Osteocyte (in vitro differentiated cells): ENCODE measurements at regions not wholly inside any gene's neighbourhood (a gene's known extent, or its start where the extent isn't known, plus 50 kb on each side); places are given as distances from the start of the nearest gene placed in this dataset.

Experiments
- DNase-seq: peaks from one replicate; pipeline ENCODE4 v3.0.0; 2021; ENCODE audit warnings: mixed read lengths; ENCODE audit not compliant: unreplicated experiment; ENCODE audit errors: extremely low spot score
- H3K27ac Mint-ChIP-seq: one replicate; pipeline ENCODE4 v1.8.0; 2021; ENCODE audit warnings: mild to moderate bottlenecking, mixed read lengths; ENCODE audit not compliant: unreplicated experiment
- H3K27me3 Mint-ChIP-seq: one replicate; pipeline ENCODE4 v1.8.0; 2021; ENCODE audit warnings: mixed read lengths; ENCODE audit not compliant: unreplicated experiment
- H3K36me3 Mint-ChIP-seq: one replicate; pipeline ENCODE4 v1.8.0; 2021; ENCODE audit warnings: mixed read lengths; ENCODE audit not compliant: unreplicated experiment
- H3K4me1 Mint-ChIP-seq: one replicate; pipeline ENCODE4 v1.8.0; 2021; ENCODE audit warnings: mixed read lengths; ENCODE audit not compliant: unreplicated experiment
- H3K4me3 Mint-ChIP-seq: one replicate; pipeline ENCODE4 v1.8.0; 2021; ENCODE audit warnings: mild to moderate bottlenecking, moderate library complexity, mixed read lengths; ENCODE audit not compliant: unreplicated experiment
- H3K9me3 Mint-ChIP-seq: one replicate; pipeline ENCODE4 v1.8.0; 2021; ENCODE audit warnings: mixed read lengths; ENCODE audit not compliant: unreplicated experiment
- TF ChIP-seq, protein P1 (sequence below): fragments of 200-600 bp; sonication (generic); IDR thresholded peaks from 2 replicates; pipeline ENCODE4 v1.5.0; 2021; ENCODE audit warnings: antibody characterized with exemption, mild to moderate bottlenecking, moderate library complexity

DNA sequence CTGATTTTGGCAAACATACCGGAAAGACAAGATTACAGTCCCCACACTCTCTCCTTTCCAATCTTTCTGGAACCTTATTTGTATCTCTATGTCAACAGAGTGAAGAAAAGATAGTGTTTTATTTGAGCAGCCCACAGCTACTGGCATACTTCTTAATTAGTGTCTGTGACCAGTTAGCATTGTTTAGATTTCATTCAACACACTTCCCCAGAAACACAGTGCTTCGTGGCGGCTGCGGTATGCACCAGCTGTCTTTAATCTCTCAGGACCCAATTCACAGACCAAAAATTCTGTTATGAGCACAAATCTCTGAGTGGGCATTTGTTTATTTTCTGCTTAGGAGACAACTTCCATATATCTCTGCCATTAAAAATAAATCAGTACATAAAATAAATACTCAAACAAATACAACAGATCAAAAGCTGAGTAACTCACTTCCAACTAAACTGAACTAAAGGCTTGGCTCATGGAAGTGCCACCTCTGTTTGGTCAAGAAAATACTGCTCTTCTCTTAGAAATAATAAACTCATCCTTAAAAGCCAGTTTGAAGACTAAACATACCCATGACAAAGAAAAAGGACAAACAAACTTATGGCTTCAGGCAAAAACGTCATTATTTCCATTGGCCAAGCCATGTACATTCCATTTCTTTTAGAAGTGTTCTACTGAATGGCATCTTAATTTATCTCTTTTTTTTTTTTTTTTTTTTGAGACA is 392.4 kb downstream of the TXNL1 start:
- H3K27me3 Mint-ChIP-seq, result no peaks in the 10 kb centered on the region
- peak overlapping the region; percentile 35 for H3K27ac Mint-ChIP-seq
- H3K4me1 Mint-ChIP-seq, result peaks cover 11% of the 10 kb centered on the region
- H3K9me3 Mint-ChIP-seq, result no peaks in the 10 kb centered on the region
- no peak overlapping the region for H3K4me3 Mint-ChIP-seq
- H3K36me3 Mint-ChIP-seq, result no peaks in the 10 kb centered on the region
- no peak for DNase-seq
- TF ChIP-seq, protein P1, sequence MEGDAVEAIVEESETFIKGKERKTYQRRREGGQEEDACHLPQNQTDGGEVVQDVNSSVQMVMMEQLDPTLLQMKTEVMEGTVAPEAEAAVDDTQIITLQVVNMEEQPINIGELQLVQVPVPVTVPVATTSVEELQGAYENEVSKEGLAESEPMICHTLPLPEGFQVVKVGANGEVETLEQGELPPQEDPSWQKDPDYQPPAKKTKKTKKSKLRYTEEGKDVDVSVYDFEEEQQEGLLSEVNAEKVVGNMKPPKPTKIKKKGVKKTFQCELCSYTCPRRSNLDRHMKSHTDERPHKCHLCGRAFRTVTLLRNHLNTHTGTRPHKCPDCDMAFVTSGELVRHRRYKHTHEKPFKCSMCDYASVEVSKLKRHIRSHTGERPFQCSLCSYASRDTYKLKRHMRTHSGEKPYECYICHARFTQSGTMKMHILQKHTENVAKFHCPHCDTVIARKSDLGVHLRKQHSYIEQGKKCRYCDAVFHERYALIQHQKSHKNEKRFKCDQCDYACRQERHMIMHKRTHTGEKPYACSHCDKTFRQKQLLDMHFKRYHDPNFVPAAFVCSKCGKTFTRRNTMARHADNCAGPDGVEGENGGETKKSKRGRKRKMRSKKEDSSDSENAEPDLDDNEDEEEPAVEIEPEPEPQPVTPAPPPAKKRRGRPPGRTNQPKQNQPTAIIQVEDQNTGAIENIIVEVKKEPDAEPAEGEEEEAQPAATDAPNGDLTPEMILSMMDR, result no peak

DNA sequence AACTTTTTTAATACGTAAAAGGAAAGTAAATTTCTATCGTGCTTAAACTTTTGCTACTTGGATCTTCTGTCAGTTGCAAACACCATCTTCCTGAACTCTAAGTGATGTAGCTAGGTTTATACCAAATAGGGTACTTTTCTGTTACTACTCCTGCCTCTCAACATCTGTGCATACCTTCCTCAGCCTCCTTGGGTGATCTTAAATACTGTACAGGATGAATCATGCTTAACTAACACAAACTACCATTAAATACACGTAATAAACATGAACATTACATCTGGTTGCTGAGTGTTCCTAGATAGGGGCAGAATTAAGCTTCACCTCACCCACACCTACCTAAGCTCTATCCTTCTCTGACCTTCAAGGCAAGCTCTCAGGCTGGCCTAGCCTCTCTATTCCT is 398.0 kb downstream of the TXNL1 start:
- Mint-ChIP-seq H3K4me1 (no peaks in the 10 kb centered on the region), H3K27me3 (no peaks in the 10 kb centered on the region), H3K27ac (no peak overlapping the region)

DNA sequence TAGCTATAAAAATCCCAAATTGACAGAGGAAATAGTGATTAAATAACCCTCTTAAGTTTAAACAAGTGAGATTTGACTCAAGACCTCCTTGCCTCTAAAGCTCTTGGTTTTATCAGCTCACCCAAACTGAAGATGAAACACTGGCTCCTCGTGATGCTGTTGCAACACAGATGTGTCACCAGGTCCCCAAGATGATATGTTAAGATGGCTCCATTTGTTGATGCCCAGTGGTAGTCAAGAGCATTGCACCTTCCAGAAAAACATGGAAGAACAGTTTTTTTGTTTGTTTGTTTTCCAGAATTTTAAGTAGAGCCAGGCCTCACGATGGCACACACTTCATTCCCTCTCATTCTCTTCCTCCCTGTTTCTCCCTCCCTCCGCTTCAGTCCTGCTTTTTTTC is 399.8 kb downstream of the TXNL1 start:
- TF ChIP-seq, protein P1, result no peak

More for the DNA sequence above, 398.0 kb downstream of the TXNL1 start:
- TF ChIP-seq, protein P1, result no peak
- DNase-seq, result no peak
- Mint-ChIP-seq H3K4me3 (no peak overlapping the region), H3K9me3 (no peaks in the 10 kb centered on the region), H3K36me3 (no peaks in the 10 kb centered on the region)

DNA sequence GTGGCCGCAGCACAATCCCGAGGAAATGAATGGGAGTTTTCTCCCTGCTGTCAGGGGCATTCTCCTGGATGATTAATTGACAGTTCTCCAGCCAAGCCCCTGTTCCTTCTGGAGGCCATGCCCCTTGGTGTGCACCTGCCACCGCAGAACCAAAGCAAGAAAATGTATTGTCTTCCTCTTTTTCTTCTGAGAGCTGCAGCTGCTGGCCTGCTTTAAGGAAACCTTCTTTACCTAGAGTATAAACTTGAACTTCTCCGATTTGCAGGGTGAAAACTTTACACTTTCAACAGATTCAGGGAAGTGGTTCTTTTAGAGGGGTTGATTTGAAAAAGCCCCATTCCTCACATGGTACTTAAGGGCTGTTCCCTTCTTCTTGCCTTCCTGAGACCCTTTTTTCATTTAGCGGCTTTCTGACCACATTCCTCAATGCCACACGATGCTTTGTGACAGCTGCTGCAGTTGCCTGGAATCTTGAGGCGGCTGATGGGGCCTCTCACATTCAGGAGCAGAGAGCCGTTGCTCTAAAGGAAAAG is 402.8 kb downstream of the TXNL1 start:
- Mint-ChIP-seq H3K27ac (no peak overlapping the region), H3K4me3 (no peak overlapping the region), H3K36me3 (no peaks in the 10 kb centered on the region), H3K27me3 (no peaks in the 10 kb centered on the region), H3K4me1 (peaks cover 5% of the 10 kb centered on the region), H3K9me3 (peaks cover 22% of the 10 kb centered on the region)
- DNase-seq, result no peak
- TF ChIP-seq, protein P1, result no peak

More for the DNA sequence above, 399.8 kb downstream of the TXNL1 start:
- no peaks in the 10 kb centered on the region for H3K27me3 Mint-ChIP-seq
- H3K27ac Mint-ChIP-seq, result no peak overlapping the region
- no peak overlapping the region for H3K4me3 Mint-ChIP-seq
- H3K36me3 Mint-ChIP-seq, result no peaks in the 10 kb centered on the region
- DNase-seq, result no peak
- H3K9me3 Mint-ChIP-seq, result no peaks in the 10 kb centered on the region
- peaks cover 3% of the 10 kb centered on the region for H3K4me1 Mint-ChIP-seq

DNA sequence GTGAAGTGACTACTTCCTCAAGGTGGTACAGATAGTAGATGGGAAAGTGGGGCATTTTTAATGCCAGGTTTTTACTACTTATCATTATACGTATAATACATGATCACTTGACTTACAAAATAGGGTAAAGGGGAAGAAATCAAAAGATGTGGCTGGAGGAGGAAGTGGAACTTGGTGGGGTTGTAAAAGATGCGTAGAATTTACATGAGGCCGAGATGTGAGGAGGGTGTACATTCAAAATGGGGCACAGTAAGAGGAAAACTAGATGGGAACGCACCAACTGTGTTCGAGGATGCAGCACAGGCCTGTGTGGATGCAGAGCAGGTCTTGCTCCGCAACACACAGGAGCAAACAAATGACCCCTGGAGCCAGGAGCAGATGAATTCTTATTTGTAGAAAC is 403.3 kb downstream of the TXNL1 start:
- no peak overlapping the region for H3K4me3 Mint-ChIP-seq
- TF ChIP-seq, protein P1, result no peak
- H3K27me3 Mint-ChIP-seq, result no peaks in the 10 kb centered on the region
- no peaks in the 10 kb centered on the region for H3K36me3 Mint-ChIP-seq
- DNase-seq, result no peak
- no peak overlapping the region for H3K27ac Mint-ChIP-seq
- peaks cover 27% of the 10 kb centered on the region for H3K9me3 Mint-ChIP-seq
- H3K4me1 Mint-ChIP-seq, result peaks cover 5% of the 10 kb centered on the region
